Central memory CD8-positive, alpha-beta T cell (primary cell): ENCODE measurements at regions not wholly inside any gene's neighbourhood (a gene's known extent, or its start where the extent isn't known, plus 50 kb on each side); places are given as distances from the start of the nearest gene placed in this dataset.

Source experiments
- ATAC-seq: fragments of 150-1000 bp; cut with Tn5 transposase; replicated peaks from 2 replicates; pipeline ENCODE4 v1.10.0; 2022; ENCODE audit warnings: mild to moderate bottlenecking, moderate FRiP score, moderate number of reproducible peaks; ENCODE audit not compliant: poor library complexity, severe bottlenecking; ENCODE audit errors: extremely low read depth
- DNase-seq, 2 donors: peaks; one replicate each; pipeline ENCODE4 v3.0.0; 2021; ENCODE audit warnings: low spot score in 2 of 2
- H3K27ac Mint-ChIP-seq: one replicate; pipeline ENCODE4 v1.8.0; 2022; ENCODE audit warnings: low read depth, mild to moderate bottlenecking, moderate library complexity, mixed read lengths
- H3K27me3 Mint-ChIP-seq: one replicate; pipeline ENCODE4 v1.8.0; 2022; ENCODE audit warnings: mixed read lengths
- H3K36me3 Mint-ChIP-seq: one replicate; pipeline ENCODE4 v1.8.0; 2022; ENCODE audit warnings: mild to moderate bottlenecking, moderate library complexity, mixed read lengths; ENCODE audit not compliant: insufficient read depth
- H3K4me1 Mint-ChIP-seq: one replicate; pipeline ENCODE4 v1.8.0; 2022; ENCODE audit warnings: mixed read lengths
- H3K4me3 Mint-ChIP-seq: one replicate; pipeline ENCODE4 v1.8.0; 2022; ENCODE audit warnings: mild to moderate bottlenecking, moderate library complexity, mixed read lengths
- H3K9me3 Mint-ChIP-seq: one replicate; pipeline ENCODE4 v1.8.0; 2022; ENCODE audit warnings: mixed read lengths

DNA sequence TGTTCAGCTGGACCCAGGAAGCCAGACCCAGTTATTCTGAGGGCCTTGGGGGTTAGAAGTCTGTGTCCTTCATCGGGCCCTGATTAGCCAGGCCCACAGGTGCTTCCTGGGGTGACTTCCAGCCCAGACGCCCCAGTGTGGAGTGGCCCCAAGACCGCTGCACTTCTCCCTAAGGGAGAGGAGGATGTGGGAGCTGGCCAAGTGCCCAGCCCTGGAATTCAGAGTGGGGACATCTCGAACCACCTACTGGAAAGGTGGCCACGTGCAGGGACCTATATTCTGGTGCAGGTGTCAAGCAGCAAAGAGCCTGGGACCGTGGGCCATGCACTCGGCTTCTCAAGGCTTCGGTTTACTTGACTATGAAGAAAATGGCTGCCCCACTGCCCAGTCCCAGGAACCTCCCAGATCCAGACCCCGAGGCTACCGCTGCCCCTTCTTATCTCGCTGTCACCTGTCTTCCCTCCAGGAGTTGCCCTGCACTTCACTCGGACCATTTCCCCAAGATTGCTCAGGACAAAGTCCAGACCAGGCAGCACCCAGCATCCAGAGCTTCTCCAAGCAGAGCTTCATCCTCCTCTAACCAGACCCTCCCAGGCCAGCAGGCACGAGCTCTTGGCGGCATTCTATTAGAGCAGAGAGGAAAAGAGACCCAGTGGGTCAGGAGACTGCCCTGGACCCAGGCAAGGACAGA is 142.8 kb upstream of the ID2 start:
- Mint-ChIP-seq H3K4me3 (no peak overlapping the region), H3K27ac (peak overlapping the region; percentile 84), H3K27me3 (no peaks in the 10 kb centered on the region)

DNA sequence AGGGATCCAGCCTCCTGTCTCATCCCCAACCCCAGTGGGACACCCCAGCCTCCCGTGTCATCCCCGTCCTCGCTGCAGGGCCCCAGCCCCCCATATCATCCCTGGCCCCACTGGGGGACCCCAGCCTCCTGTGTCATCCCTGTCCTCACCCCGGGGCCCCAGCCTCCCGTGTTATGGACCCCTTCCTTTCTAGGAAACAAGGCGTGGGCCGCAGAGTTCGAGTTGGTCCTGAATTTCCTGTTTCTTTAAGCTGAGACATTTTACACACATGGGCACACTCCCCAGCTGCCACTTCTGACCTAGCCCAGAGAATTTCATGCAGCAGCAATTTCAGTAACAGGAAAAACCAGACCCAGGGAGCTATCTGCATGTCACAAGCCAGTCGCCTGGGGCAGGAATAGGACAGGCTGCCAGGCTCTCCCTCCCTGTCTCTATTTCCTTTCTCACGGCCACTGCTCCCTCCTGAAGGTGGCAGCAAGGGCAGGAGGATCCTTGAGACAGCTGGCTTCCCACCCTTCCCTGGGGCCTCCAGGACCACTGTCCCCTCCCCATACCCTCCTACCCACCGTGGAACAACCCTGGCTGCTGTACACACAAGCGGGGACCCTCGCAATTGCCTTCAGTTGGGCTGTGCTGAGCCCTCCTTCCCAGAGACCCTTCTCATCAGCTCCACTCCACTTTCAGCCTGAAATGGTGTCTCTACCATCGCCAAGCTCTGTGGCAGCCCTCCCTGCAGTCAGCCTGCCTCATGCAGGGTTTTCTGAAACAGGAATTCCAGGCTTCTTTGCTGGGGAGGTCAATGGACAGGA is 141.9 kb upstream of the ID2 start:
- H3K9me3 Mint-ChIP-seq = no peaks in the 10 kb centered on the region
- H3K27me3 Mint-ChIP-seq = no peaks in the 10 kb centered on the region
- peak overlapping the region; percentile 84 for H3K27ac Mint-ChIP-seq
- ATAC-seq (no peak), DNase-seq (no peak)
- peaks cover 2% of the 10 kb centered on the region for H3K36me3 Mint-ChIP-seq
- peaks cover 73% of the 10 kb centered on the region for H3K4me1 Mint-ChIP-seq
- no peak overlapping the region for H3K4me3 Mint-ChIP-seq

More for the DNA sequence above, 142.8 kb upstream of the ID2 start:
- ATAC-seq (no peak), DNase-seq (no peak)
- peaks cover 2% of the 10 kb centered on the region for H3K36me3 Mint-ChIP-seq
- peaks cover 64% of the 10 kb centered on the region for H3K4me1 Mint-ChIP-seq
- no peaks in the 10 kb centered on the region for H3K9me3 Mint-ChIP-seq

DNA sequence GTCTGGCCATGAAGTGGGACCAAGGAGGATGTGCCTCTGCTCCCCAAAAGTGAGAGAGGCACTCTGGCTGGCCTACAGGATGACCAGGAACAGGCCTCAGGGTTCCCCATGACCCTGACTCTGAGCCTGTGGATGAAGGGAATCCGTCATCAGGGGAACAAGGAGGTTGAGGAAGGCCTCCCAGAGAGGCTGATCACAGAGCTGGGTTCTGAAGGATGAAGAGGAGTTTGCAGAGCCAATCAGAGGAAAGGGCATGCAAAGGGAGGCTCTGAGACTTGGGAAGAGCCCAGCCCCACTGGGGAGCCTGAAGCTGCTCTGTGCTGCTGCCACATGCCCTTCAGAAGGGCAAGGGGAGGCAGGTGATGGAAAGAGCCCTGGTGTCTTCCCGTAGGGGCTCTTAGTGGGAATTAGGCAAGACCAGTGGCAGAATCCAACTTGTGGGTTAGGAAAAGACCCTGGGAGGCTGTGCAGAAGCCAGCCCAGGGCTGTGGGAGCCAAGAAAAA is 141.3 kb upstream of the ID2 start:
- DNase-seq (no peak), ATAC-seq (no peak)
- H3K36me3 Mint-ChIP-seq = peaks cover 2% of the 10 kb centered on the region
- no peaks in the 10 kb centered on the region for H3K9me3 Mint-ChIP-seq
- H3K4me1 Mint-ChIP-seq = peaks cover 78% of the 10 kb centered on the region
- H3K4me3 Mint-ChIP-seq = peak overlapping the region; percentile 34
- H3K27ac Mint-ChIP-seq = peak overlapping the region; percentile 84
- no peaks in the 10 kb centered on the region for H3K27me3 Mint-ChIP-seq

DNA sequence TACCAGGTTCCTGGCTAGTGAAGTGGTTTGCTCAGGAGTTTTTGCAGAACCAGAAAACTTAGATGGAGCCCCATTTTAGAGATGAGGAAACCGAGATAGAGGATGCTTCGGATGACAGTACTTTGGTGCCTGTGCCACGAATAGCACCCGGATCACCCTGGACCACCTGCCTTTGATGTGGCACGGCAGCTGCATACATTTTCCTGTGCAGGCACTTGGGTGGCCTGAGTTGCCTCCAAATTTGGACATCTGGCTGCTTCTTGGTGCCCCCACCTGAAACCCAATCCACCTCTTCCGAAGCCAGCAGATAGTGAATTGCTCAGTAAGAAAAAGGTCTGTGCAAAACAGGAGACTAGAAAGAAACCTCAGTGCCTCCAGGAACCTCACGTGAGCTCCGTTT is 140.6 kb upstream of the ID2 start:
- no peak for ATAC-seq
- peak overlapping the region; percentile 34 for H3K4me3 Mint-ChIP-seq

DNA sequence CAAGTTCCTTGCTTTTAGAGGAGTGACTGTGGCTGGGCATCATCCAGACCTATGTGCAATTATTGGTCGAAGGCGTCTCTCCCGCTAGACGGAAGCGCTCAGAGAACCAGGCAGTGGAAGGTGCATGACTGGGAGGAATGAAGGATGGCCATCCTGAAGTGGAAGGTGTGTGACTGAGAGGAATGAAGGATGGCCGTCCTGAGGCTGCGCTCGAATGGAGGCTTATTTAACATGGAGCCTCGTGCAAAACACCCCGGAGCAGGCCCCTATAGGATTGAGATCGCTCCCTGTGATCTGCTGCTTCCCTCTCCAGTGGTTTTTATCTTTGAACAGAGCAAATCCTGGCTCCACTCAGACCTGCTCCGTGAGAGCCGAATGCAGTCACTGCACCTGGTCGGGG is 140.2 kb upstream of the ID2 start:
- Mint-ChIP-seq H3K9me3 (no peaks in the 10 kb centered on the region), H3K4me1 (peaks cover 71% of the 10 kb centered on the region), H3K4me3 (no peak overlapping the region), H3K27me3 (no peaks in the 10 kb centered on the region), H3K27ac (no peak overlapping the region), H3K36me3 (peaks cover 2% of the 10 kb centered on the region)
- DNase-seq = no peak
- ATAC-seq = no peak

More for the DNA sequence above, 140.6 kb upstream of the ID2 start:
- peak overlapping the region; percentile 84 for H3K27ac Mint-ChIP-seq
- peaks cover 74% of the 10 kb centered on the region for H3K4me1 Mint-ChIP-seq
- DNase-seq = no peak
- peaks cover 2% of the 10 kb centered on the region for H3K36me3 Mint-ChIP-seq
- H3K9me3 Mint-ChIP-seq = no peaks in the 10 kb centered on the region
- no peaks in the 10 kb centered on the region for H3K27me3 Mint-ChIP-seq

DNA sequence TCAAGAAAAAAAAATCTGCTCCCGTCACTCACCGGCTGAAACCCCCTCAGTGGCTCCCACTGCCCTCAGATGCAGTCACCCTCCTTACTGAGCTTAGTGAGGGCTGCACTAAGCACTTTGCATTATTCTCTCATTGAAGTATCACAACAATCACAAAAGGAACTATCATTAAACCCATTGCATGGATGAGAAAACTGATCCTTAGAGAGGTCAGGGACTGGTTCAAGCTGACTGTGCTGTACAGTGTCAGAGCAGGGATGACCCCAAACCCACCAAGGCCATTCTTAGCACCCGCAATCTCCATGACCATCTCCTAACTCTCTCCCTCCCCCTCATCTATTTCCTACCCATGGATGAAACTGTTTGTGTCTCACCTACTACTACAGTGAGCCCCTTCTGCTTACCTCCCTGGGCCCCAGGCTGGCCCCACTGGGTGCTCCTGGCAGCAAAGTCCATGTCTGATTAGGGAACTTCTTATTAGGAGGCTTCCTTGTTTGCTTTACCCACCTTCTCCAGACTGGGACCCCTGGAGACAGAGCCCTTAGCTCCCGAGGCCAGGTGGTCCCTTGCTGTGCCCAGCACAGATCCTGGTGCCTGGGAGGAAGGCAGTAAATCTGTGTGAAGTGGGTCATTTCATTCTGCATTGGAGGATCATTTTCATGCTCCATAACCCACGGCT is 139.3 kb upstream of the ID2 start:
- H3K9me3 Mint-ChIP-seq = no peaks in the 10 kb centered on the region
- H3K4me1 Mint-ChIP-seq = peaks cover 72% of the 10 kb centered on the region
- H3K36me3 Mint-ChIP-seq = peaks cover 2% of the 10 kb centered on the region
- H3K27ac Mint-ChIP-seq = peak overlapping the region; percentile 93
- no peak overlapping the region for H3K4me3 Mint-ChIP-seq
- no peak for DNase-seq
- no peak for ATAC-seq
- no peaks in the 10 kb centered on the region for H3K27me3 Mint-ChIP-seq

DNA sequence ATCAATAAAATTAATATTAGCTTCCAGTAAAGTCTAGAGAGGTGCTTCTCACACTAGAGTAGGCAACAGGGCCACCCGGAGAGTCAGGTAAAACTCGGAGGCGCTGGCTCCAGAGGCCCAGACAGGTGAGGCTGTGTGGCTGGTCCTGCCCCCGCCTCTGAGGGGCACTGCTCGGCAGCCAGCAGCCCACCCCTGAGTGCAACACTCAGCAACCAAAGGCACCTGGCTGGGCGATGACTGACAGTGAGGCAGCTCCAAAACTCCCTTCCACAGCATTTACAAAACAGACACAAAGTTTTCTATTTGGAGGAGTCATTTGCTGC is 138.8 kb upstream of the ID2 start:
- ATAC-seq = peak; percentile 4
- H3K27ac Mint-ChIP-seq = peak overlapping the region; percentile 93

DNA sequence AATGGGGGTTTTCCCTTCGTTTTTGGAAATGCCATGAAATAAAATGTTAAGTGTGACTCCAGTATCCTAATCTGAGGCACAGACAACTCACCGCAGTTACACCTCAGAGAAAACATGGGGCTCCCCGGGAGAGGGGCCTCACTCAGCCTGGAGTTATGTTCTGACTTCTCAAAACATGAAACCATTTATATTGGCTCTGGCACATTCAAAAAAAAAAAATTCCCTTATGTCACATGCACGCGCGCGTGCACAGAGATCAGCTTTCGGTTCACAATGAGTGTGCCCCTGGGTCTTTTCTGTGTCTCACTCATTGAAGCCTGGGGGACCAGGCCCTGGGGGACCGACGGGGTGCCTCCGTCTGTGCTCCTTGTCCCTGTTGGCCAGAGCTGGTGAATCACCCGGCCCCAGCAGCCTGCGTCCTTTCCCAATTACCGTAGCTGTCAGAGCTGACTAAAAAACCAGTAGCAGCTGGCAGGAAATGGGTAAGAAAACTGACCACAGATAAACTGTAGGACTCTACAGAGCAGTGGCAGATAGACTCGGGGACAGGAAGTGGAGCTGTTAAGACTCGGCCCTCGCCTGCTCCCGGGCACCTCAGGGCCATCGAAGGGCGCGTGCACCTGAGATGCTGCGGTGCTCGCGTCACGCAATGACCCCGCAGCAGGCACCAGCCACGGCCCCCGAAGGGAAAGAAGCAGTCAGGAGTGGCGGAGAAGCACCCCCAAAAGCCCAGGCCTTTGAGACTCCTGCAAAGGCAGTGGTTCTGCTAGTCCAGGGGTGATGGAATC is 138.3 kb upstream of the ID2 start:
- H3K27me3 Mint-ChIP-seq = no peaks in the 10 kb centered on the region
- H3K9me3 Mint-ChIP-seq = no peaks in the 10 kb centered on the region

More for the DNA sequence above, 138.8 kb upstream of the ID2 start:
- Mint-ChIP-seq H3K36me3 (peaks cover 2% of the 10 kb centered on the region), H3K27me3 (no peaks in the 10 kb centered on the region), H3K4me3 (peak overlapping the region; percentile 75), H3K4me1 (peaks cover 72% of the 10 kb centered on the region), H3K9me3 (no peaks in the 10 kb centered on the region)
- no peak for DNase-seq

DNA sequence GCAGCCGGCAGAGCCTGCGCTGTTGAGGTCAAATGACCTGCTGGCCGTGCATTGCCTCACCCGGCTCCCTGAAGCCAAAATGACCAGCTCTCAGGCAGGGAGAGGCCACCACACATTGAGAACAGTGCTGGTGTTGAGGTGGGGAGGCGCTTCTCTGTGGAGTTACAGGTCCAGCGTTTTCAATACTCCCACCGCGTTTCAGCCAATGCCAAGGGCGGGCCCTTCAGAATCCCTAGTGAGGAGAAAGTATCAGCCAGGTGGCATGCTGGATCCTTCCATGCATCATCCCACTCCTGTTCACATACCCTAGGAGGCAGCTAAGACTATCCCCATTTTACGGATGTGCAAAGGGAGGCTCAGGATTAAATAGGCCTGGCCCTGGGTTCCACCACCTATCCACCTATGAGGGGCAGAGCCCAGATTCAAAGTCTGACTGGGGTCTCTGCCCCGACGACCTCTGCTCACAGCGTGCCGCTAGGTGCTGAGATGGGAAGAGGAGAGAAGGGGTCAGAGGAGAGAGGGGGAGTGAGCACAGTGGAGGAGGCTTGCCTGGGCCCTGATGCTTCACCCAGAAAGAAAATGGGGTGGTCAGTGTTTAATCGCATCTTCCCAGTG is 137.6 kb upstream of the ID2 start:
- Mint-ChIP-seq H3K9me3 (no peaks in the 10 kb centered on the region), H3K27me3 (no peaks in the 10 kb centered on the region), H3K27ac (peak overlapping the region; percentile 93), H3K4me3 (peak overlapping the region; percentile 75), H3K36me3 (peaks cover 2% of the 10 kb centered on the region), H3K4me1 (peaks cover 79% of the 10 kb centered on the region)
- ATAC-seq (no peak), DNase-seq (no peak)

More for the DNA sequence above, 138.3 kb upstream of the ID2 start:
- ATAC-seq (peak; percentile 50), DNase-seq (peak in 1 of 2 donors; percentile 32)
- Mint-ChIP-seq H3K36me3 (peaks cover 2% of the 10 kb centered on the region), H3K4me3 (peak overlapping the region; percentile 75), H3K4me1 (peaks cover 72% of the 10 kb centered on the region), H3K27ac (peak overlapping the region; percentile 93)

DNA sequence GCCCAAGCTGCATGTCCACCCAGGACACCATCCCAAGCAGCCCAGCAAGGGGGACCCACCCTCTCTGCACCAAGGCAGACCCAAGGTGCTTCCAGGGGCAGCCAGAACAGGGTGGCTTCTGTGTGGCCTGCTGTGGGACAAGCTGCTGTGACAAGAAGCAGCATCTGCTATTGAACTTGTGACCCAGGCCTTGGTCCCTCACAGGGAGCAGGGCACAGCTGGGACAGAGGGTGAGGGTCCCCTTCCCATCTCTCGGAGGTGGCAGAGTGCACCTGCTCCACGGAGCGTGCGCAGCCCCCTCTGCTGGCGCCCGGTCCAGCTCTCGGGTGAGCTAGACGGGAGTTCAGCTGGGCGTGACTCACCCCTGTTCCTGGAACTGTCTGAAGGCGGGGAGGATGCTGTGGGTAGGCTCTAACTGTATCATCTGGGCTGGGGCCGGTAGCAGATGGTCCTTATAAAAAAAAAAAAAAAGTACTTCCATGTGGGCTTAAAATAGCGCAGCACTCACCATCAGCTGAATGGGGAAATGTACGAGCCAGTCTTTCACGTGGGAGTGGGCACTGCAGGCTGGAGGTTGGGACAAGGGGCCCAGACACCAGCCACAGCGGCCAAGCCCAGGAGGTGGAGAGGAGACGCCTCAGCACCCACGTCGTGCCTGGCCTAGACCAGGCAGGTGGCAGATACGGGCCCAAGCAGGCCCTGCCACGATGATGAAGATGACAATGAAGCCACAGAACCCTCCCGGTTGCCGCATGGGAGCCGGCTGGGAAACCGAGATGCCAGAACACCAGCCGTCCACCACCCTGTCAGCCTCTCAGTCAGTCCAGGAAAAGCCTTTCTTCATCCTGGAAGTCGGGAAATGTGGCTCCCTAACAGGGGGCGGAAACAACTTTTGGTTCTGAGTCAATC is 136.8 kb upstream of the ID2 start:
- Mint-ChIP-seq H3K27me3 (no peaks in the 10 kb centered on the region), H3K9me3 (no peaks in the 10 kb centered on the region), H3K4me1 (peaks cover 72% of the 10 kb centered on the region), H3K36me3 (peaks cover 2% of the 10 kb centered on the region), H3K4me3 (peak overlapping the region; percentile 49), H3K27ac (peak overlapping the region; percentile 93)
- ATAC-seq (peak; percentile 85), DNase-seq (peak; percentile 48 to 50)
